ENCODE measurements at regions not wholly inside any gene's neighbourhood (a gene's known extent, or its start where the extent isn't known, plus 50 kb on each side); places are given as distances from the start of the nearest gene placed in this dataset.
A peak's percentile ranks its signal among the peaks of the same experiment; 100 is the strongest.
"Not testable (repeated sequence)": the region's sequence is repeated elsewhere in the genome, so short reads cannot be mapped to it uniquely, and the experiment has no call there.

DNA sequence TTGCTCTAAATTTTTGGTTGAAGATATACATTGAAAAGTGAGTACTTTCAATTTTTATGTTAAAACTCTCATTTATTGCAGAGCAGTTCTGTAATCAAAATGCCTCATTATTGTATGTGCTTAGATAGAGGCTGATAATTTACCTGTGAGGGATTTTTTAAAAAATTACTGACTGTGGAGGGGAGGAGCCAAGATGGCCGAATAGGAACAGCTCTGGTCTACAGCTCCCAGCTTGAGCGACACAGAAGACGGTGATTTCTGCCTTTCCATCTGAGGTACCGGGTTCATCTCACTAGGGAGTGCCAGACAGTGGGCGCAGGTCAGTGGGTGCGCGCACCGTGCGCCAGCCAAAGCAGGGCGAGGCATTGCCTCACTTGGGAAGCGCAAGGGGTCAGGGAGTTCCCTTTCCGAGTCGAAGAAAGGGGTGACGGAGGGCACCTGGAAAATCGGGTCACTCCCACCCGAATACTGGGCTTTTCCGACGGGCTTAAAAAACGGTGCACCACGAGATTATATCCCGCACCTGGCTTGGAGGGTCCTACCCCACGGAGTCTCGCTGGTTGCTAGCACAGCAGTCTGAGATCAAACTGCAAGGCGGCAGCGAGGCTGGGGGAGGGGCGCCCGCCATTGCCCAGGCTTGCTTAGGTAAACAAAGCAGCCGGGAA lies 89.4 kb downstream of the DDX11 start:
- peak overlapping the region; percentile 96 for H3K27ac Mint-ChIP-seq (ENCODE audit: unreplicated experiment)
- not testable (repeated sequence) for H3K36me3 Mint-ChIP-seq (ENCODE audit: low read depth); H3K9me3 Mint-ChIP-seq; H3K27me3 Mint-ChIP-seq (ENCODE audit: low read depth); H3K4me1 Mint-ChIP-seq
- H3K4me3 Mint-ChIP-seq, result peak overlapping the region; percentile 76
- DNase-seq (ENCODE audit: low read depth, low spot score), result peak; percentile 2

DNA sequence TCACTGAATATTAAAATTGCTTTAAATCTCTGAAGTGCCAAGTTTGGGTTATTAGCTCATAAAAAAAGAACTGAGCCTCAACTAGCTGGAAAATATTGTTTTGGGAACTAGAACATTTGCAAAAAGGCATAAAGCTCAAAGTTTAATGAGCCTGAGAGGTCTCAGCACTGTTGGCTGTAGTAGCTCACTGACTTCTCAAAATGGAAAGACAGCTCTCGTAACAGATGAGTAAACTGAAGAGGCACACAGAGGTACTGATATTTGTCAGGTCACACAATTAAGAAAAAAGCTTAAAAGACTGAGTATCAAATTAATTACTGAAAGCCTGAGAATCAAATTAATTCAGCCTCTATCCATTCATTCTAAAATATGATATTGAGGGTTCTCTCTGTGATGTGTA lies 100.6 kb downstream of the DDX11 start:
- H3K27ac Mint-ChIP-seq (ENCODE audit: unreplicated experiment); H3K27me3 Mint-ChIP-seq (ENCODE audit: low read depth); DNase-seq (ENCODE audit: low read depth, low spot score); H3K4me1 Mint-ChIP-seq; H3K4me3 Mint-ChIP-seq; H3K9me3 Mint-ChIP-seq; H3K36me3 Mint-ChIP-seq (ENCODE audit: low read depth): not testable (repeated sequence)

DNA sequence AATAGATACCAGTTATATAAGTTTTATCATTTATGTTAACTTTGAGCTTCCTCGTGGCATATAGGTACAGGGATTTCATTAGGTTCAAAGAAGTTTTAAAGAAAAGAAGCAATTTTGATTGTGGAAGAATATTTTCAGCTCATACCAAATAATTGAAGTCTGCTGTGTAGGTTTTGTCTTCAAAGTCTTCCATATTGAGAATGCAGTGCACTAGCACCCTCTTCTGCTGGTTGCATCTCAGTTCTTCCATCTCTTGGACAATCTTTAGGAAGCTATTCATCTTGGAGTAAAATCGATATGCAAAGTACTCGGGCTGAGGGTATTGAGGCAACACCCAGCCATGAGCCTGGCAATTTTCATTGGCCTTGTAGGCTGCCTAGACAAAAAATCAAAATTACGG lies 103.9 kb downstream of the DDX11 start:
- H3K36me3 Mint-ChIP-seq (ENCODE audit: low read depth); H3K4me3 Mint-ChIP-seq; H3K9me3 Mint-ChIP-seq; H3K27me3 Mint-ChIP-seq (ENCODE audit: low read depth); H3K27ac Mint-ChIP-seq (ENCODE audit: unreplicated experiment); H3K4me1 Mint-ChIP-seq; DNase-seq (ENCODE audit: low read depth, low spot score): not testable (repeated sequence)

DNA sequence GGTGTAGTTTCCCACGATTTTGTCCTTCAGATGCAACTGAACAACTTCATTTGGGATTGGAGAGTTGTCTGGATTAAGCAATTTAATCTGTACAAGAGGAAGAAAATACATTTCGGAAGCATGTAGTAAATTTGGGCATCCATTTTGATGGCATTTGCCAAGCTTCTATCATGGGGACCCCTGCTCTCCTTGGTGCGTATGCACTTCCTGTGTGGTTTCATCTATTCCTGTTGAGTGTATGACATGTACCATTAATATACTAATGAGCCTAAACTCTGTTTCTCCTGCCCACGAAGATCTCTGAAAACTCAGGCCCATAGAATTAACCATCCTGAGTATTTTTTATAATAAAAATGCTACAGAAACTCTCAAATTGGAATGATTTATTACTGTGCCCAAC lies 105.2 kb downstream of the DDX11 start:
- H3K27ac Mint-ChIP-seq (ENCODE audit: unreplicated experiment); H3K36me3 Mint-ChIP-seq (ENCODE audit: low read depth); H3K4me1 Mint-ChIP-seq; DNase-seq (ENCODE audit: low read depth, low spot score); H3K27me3 Mint-ChIP-seq (ENCODE audit: low read depth); H3K4me3 Mint-ChIP-seq; H3K9me3 Mint-ChIP-seq: not testable (repeated sequence)

DNA sequence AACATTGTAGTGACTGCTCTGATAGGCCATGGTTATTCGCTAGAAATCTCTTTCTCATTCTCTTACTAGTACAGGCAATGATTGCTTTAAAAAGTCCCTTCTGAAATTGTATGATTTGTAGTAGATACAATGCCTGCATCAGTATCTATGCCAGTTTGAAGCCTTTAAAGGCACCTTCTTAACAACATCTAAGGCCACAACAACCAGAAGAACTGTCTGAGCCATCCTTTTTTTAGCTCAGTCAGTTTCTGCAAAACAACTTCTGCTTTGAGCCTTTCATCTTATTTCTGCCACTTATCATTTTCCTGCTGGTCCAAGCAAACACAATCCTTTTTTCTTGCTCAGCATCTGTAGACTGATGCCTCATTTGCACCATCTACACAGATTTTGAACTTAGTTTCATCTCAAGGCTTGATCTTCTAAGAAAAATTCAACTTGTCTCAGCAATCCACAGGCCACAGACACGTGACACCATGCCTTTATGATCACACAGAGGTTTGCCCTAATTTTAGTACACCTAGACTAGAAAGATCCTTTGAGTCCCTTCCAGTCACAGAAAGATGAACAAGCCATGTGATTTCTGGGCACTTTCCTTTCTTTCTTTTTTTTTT lies 106.1 kb downstream of the DDX11 start:
- not testable (repeated sequence) for H3K27me3 Mint-ChIP-seq (ENCODE audit: low read depth); H3K4me3 Mint-ChIP-seq; H3K4me1 Mint-ChIP-seq; H3K9me3 Mint-ChIP-seq; H3K36me3 Mint-ChIP-seq (ENCODE audit: low read depth); H3K27ac Mint-ChIP-seq (ENCODE audit: unreplicated experiment); DNase-seq (ENCODE audit: low read depth, low spot score)

DNA sequence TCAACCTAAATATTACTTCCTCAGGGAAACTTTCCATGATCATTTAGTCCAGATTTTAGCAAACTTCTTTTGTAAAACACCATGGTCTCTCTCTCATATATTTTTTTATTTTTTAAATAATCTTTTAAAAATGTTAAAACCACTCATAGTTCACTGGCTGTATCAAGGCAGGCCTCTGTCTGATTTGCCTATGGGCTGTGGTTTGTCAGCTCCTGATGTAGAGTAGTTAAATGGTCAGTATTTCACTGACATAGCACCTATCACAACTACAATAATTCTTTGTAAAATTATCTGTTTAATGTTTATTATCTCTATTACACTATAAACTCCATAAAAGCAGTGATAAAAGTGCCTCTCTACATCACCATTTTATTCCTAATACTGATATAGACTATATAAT lies 108.9 kb downstream of the DDX11 start:
- not testable (repeated sequence) for H3K4me3 Mint-ChIP-seq; DNase-seq (ENCODE audit: low read depth, low spot score); H3K36me3 Mint-ChIP-seq (ENCODE audit: low read depth); H3K27me3 Mint-ChIP-seq (ENCODE audit: low read depth); H3K27ac Mint-ChIP-seq (ENCODE audit: unreplicated experiment); H3K9me3 Mint-ChIP-seq; H3K4me1 Mint-ChIP-seq

DNA sequence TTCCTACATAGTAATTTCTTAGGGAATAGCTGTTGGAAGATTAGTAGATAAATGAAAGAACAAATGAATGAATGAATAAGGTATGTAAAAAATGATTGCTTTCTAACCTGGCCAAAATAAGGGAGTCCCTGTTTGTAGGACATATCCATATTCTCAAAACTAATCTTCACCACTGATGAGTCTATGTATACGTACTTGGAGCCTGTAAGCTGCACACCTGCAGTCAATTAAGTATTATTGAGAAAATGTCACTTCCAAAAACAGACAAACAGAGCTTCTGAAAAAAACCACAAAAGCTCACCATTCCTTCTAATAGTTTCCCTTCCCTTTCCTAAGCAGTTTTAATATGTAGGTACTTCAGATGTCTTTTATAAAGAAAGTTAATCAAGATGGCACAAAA lies 109.4 kb downstream of the DDX11 start:
- H3K9me3 Mint-ChIP-seq; H3K27ac Mint-ChIP-seq (ENCODE audit: unreplicated experiment); H3K4me1 Mint-ChIP-seq; H3K27me3 Mint-ChIP-seq (ENCODE audit: low read depth); H3K36me3 Mint-ChIP-seq (ENCODE audit: low read depth); H3K4me3 Mint-ChIP-seq; DNase-seq (ENCODE audit: low read depth, low spot score): not testable (repeated sequence)

DNA sequence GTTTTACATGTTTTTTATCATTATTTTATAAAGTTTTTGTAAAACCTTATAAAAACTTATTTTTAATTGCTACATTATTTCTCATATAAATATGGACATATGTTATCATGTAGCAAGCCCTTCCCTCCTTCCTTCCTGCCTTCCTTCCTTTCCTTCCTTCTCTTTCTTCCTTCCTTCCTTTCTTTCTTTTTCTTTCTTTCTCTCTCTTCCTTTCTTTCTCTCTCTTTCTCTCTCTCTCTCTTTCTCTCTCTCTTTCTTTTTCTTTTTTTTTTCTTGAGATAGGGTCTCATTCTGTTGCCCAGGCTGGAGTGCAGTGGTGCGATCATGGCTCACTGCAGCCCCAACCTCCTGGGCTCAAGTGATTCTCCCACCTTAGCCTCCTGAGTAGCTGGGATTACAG lies 110.2 kb downstream of the DDX11 start:
- not testable (repeated sequence) for DNase-seq (ENCODE audit: low read depth, low spot score); H3K36me3 Mint-ChIP-seq (ENCODE audit: low read depth); H3K4me1 Mint-ChIP-seq; H3K9me3 Mint-ChIP-seq; H3K4me3 Mint-ChIP-seq; H3K27me3 Mint-ChIP-seq (ENCODE audit: low read depth); H3K27ac Mint-ChIP-seq (ENCODE audit: unreplicated experiment)

DNA sequence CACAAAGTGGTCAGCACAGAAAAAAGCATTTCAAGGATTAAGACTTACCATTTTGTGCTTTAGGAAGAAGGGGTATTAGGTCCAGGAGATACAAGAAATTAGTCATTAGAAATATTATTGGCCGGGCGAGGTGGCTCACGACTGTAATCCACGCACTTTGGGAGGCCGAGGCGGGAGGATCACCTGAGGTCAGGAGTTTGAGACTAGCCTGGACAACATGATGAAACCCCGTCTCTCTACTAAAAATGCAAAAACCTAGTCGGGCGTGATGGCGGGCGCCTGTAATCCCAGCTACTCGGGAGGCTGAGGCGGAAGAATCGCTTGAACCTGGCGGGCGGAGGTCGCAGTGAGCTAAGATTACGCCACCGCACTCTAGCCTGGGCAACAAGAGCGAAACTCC lies 111.0 kb downstream of the DDX11 start:
- H3K9me3 Mint-ChIP-seq; H3K36me3 Mint-ChIP-seq (ENCODE audit: low read depth); H3K27ac Mint-ChIP-seq (ENCODE audit: unreplicated experiment); DNase-seq (ENCODE audit: low read depth, low spot score); H3K4me3 Mint-ChIP-seq; H3K27me3 Mint-ChIP-seq (ENCODE audit: low read depth); H3K4me1 Mint-ChIP-seq: not testable (repeated sequence)

DNA sequence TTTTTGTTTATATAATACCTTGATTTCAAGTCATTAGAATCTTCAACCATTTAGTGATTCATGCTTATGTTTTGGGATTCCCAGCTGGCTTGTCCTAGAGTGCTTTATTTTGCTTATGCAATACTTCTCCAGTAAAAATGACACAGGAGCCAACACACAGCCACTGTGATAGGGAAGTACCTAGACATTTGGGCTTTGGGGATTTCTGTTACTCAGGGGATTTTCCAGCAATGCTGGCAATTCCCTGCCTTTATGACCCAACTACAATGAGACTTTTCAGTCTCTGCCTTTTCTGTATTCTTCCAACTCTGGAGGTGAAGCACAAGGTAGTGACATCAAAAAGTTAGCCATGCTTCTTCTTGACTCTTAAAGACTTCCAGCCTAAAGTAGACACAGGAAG lies 119.0 kb downstream of the DDX11 start:
- not testable (repeated sequence) for H3K27me3 Mint-ChIP-seq (ENCODE audit: low read depth); H3K4me3 Mint-ChIP-seq; H3K9me3 Mint-ChIP-seq; H3K4me1 Mint-ChIP-seq; H3K36me3 Mint-ChIP-seq (ENCODE audit: low read depth); DNase-seq (ENCODE audit: low read depth, low spot score); H3K27ac Mint-ChIP-seq (ENCODE audit: unreplicated experiment)

DNA sequence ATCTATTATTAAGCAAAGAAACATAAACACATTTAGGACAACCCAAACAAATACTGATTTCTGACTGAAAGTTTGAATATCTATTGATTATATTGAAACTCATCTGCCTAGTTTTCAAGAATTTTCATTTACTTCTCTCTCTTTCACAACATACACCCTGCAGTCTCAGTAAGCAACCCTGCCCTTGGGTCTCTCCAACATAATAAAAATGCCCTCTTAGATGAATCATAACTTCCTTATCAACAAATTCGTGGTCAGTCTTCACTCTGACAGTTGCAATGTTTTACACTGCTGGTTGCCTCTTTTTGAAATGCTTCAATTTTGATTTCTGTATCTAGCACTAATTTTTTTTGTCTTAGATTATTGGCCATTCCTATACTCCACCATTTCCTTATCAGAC lies 122.0 kb downstream of the DDX11 start:
- not testable (repeated sequence) for H3K27me3 Mint-ChIP-seq (ENCODE audit: low read depth); H3K36me3 Mint-ChIP-seq (ENCODE audit: low read depth); H3K4me1 Mint-ChIP-seq; H3K4me3 Mint-ChIP-seq; DNase-seq (ENCODE audit: low read depth, low spot score); H3K27ac Mint-ChIP-seq (ENCODE audit: unreplicated experiment); H3K9me3 Mint-ChIP-seq

DNA sequence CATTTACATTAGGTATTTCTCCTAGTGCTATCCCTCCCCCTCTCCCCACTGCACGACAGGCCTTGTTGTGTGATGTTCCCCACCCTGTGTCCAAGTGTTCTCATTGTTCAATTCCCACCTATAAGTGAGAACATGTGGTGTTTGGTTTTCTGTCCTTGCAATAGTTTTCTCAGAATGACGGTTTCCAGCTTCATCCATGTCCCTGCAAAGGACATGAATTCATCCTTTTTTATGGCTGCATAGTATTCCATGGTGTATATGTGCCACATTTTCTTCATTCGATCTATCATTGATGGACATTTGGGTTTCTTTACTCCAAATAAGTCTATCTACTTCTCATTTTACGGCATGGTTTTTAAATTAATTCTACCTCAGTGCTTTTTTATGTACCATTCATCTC lies 125.8 kb downstream of the DDX11 start:
- H3K9me3 Mint-ChIP-seq; H3K27me3 Mint-ChIP-seq (ENCODE audit: low read depth); H3K4me3 Mint-ChIP-seq; H3K27ac Mint-ChIP-seq (ENCODE audit: unreplicated experiment); H3K4me1 Mint-ChIP-seq; H3K36me3 Mint-ChIP-seq (ENCODE audit: low read depth); DNase-seq (ENCODE audit: low read depth, low spot score): not testable (repeated sequence)
